Mucosa of descending colon (tissue), 3 donors: ENCODE measurements at regions not wholly inside any gene's neighbourhood (a gene's known extent, or its start where the extent isn't known, plus 50 kb on each side); places are given as distances from the start of the nearest gene placed in this dataset.

Experiments used
- ATAC-seq: fragments of 200-7000 bp; cut with Tn5 transposase; one replicate; pipeline ENCODE4 v1.9.1; 2020; ENCODE audit warnings: mild to moderate bottlenecking, moderate library complexity
- DNase-seq, 3 donors: peaks; one replicate each; pipeline ENCODE4 v3.0.0-alpha.2; 2020
- H3K36me3 ChIP-seq: fragments of 200-600 bp; one replicate; pipeline ENCODE4 v1.8.0; 2021; ENCODE audit warnings: low read depth, mild to moderate bottlenecking
- H3K4me1 ChIP-seq: fragments of 200-600 bp; one replicate; pipeline ENCODE4 v1.8.0; 2021; ENCODE audit warnings: low read depth, mild to moderate bottlenecking
- H3K4me3 ChIP-seq: fragments of 200-600 bp; one replicate; pipeline ENCODE4 v1.8.0; 2021; ENCODE audit warnings: mild to moderate bottlenecking
- H3K9me3 ChIP-seq: fragments of 200-600 bp; one replicate; pipeline ENCODE4 v1.8.0; 2021; ENCODE audit warnings: mild to moderate bottlenecking
- intact Hi-C, 2 donors: fragments of 100-400 bp; cut with DNase I in 1 of 2; cut with micrococcal nuclease in 1 of 2; formaldehyde crosslinking; loops; one replicate each; pipeline versions ENCODE4 v1.11.0 to v1.11.1; 2022; cut with DNase I, micrococcal nuclease
- TF ChIP-seq, protein P1 (sequence below): fragments of 200-600 bp; IDR thresholded peaks from one replicate; pipeline ENCODE4 v1.8.0; 2022; ENCODE audit warnings: antibody characterized with exemption, mild to moderate bottlenecking
- donor health status: DM: no; HTN: no; CAD: no; lungs with moderate emphysema.
- donor health status: DM: no; HTN: no; CAD: no.
- donor health status: DM: no; HTN: yes; CAD: no.

DNA sequence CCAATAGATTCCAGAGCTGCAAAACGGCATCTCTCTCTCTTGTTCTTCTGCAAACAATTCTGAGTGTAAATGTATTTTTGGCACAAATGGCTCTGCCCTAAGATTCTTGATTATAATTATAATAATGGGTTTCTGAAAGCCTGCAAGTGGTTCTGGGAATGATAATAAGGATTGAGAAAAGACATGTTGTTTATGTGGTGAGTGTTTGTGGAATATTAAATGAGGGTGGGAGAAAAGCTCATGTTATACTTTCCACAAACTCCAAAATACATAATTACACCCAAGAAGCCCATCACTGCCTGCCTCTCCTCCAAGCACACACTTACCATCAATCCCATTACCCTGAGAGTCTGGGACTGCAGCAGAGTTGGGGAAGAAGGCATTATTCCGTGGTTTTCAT lies 460.0 kb upstream of the BRINP1 start:
- intact Hi-C loops, result no loop called here
- H3K4me3 ChIP-seq, result no peak overlapping the region
- no peaks in the 10 kb centered on the region for H3K9me3 ChIP-seq
- DNase-seq (no peak), ATAC-seq (no peak)
- H3K4me1 ChIP-seq, result no peaks in the 10 kb centered on the region
- TF ChIP-seq, protein P1, sequence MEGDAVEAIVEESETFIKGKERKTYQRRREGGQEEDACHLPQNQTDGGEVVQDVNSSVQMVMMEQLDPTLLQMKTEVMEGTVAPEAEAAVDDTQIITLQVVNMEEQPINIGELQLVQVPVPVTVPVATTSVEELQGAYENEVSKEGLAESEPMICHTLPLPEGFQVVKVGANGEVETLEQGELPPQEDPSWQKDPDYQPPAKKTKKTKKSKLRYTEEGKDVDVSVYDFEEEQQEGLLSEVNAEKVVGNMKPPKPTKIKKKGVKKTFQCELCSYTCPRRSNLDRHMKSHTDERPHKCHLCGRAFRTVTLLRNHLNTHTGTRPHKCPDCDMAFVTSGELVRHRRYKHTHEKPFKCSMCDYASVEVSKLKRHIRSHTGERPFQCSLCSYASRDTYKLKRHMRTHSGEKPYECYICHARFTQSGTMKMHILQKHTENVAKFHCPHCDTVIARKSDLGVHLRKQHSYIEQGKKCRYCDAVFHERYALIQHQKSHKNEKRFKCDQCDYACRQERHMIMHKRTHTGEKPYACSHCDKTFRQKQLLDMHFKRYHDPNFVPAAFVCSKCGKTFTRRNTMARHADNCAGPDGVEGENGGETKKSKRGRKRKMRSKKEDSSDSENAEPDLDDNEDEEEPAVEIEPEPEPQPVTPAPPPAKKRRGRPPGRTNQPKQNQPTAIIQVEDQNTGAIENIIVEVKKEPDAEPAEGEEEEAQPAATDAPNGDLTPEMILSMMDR, result no peak
- no peaks in the 10 kb centered on the region for H3K36me3 ChIP-seq

DNA sequence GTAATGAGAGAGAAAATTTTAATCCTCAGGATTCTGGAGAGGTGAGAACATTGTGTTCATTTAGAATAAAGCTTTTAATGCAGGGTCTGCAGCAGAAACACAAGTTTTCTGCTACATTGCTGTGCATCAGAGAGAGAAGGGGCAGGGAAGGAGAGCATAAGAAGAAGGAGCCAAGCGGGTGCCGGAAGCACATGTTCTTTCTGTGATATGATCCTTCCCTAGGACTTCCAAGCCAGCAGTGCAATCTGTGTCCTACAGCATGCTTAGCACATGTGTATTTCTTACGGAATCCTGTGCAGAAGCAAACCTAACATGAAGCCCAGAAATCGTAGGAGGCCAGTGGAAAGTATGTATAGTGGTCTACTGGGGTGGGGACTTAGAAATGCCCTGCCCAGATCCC lies 458.3 kb upstream of the BRINP1 start:
- Histone ChIP-seq H3K9me3 (no peaks in the 10 kb centered on the region), H3K4me3 (no peak overlapping the region), H3K4me1 (no peaks in the 10 kb centered on the region), H3K36me3 (no peaks in the 10 kb centered on the region)
- ATAC-seq (no peak), DNase-seq (no peak)
- TF ChIP-seq, protein P1, result no peak
- intact Hi-C loops, result no loop called here

DNA sequence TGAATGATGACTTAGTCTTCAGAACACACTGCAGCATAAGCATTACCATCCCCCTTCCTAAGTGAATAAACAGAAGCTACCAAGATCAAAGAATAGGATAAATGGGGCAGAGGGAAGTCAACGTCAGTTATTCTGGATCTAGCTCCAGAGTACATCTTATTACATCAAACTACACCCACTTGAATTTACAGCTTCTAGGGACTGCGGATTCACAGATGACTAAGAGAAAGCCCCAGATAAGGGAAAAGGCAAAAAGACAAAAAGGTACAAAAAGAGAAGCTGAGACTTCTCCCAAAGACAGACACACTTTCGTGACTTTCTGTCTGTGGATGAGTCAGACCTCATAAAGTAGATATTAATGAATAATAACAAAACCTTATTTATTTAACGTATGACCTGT lies 457.9 kb upstream of the BRINP1 start:
- DNase-seq, result no peak
- H3K36me3 ChIP-seq, result no peaks in the 10 kb centered on the region
- intact Hi-C loops, result no loop called here
- no peak for ATAC-seq
- TF ChIP-seq, protein P1, result no peak
- H3K9me3 ChIP-seq, result no peaks in the 10 kb centered on the region
- H3K4me3 ChIP-seq, result no peak overlapping the region
- no peaks in the 10 kb centered on the region for H3K4me1 ChIP-seq

DNA sequence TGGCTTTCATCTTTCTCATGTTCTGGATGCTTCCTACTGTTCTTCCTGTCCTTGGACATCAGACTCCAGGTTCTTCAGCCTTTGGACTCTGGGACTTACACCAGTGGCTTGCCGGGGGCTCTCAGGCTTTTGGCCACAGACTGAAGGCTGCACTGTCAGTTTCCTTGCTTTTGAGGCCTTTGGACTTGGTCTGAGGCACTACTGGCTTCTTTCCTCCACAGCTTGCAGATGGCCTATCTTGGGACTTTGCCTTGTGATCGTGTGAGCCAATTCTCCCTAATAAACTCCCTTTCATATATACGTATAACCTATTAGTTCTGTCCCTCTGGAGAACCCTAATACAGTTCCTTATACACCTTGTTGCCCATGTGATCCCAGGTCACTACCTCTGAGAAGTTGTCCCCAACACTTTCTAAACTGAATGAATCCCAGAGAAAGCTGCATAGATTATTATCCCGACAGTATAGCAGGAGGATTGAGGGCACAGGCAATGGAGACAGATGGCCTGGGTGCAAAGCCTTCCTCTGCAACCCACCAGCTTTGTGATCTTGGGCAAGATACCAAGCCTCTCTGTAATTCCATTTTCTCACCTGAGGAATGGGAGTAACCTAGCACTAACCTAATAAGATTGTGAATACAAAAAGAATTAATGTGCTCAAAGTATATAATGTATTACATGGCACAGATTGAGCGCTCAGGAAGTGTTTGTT lies 449.6 kb upstream of the BRINP1 start:
- DNase-seq, result no peak
- Histone ChIP-seq H3K9me3 (no peaks in the 10 kb centered on the region), H3K36me3 (no peaks in the 10 kb centered on the region), H3K4me3 (no peak overlapping the region), H3K4me1 (no peaks in the 10 kb centered on the region)
- intact Hi-C loops, result no loop called here
- ATAC-seq, result no peak
- TF ChIP-seq, protein P1, result no peak

DNA sequence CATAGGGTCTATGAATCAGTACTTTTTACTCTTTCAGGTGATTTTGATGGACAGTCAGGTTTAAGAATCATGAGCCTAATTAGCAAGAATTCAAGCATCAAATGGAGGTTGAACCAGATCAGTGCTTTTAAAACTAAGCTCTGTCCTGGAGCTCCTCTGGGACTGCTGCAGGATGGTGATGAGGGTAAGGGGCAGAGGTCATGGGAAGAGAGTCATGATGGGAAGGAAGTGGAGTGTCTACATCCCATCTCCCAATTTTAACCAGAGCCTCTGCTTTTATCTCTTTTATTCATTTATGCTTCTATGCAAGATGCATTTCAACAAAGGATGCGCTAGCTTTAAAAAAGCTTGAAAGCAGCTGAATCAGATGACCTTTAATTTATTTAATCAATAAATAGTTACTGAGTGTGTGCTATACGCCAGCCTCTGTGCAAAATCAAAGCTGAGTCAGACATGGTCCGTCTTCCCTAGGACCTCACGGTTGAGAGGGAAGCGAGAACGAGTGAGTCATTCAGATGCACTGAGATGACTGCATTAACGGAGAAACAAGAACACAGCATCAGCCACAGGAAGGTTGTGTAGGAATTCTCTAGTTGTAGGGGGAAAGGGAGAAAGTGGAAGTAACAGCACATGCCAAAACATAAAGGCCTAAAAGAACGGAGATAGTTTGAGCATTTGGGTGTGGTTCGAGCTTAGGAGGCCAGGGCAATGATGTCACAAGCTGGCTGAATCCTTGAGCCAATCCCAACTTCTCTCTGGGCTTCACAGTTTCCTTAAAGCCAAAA lies 441.6 kb upstream of the BRINP1 start:
- TF ChIP-seq, protein P1, result no peak
- no peaks in the 10 kb centered on the region for H3K9me3 ChIP-seq
- no peaks in the 10 kb centered on the region for H3K4me1 ChIP-seq
- no peak overlapping the region for H3K4me3 ChIP-seq
- no peaks in the 10 kb centered on the region for H3K36me3 ChIP-seq
- ATAC-seq (peak; percentile 28), DNase-seq (no peak)
- intact Hi-C loops, result no loop called here
